ENCODE measurements at regions not wholly inside any gene's neighbourhood (a gene's known extent, or its start where the extent isn't known, plus 50 kb on each side); places are given as distances from the start of the nearest gene placed in this dataset.

DNA sequence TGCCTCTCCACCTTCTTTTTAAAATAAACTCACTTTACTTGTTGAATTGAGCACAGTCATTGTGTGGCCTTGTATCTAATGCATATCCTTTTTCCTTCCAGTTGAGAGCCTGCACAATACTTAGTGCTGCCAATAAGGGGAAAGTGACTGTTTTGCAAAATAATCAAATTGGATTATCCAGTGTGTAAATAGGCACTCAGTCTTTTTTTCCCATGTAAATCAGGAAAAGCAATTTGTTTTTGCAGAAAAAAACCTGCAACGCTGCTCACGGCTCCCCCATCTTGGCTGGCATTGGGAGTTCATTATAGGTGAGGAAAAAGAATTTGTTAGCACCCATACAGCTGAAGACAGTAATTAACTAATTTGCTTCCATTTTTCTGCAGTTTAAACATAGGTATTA lies 299.9 kb downstream of the CSNK1G3 start:
- Histone ChIP-seq H3K4me1 (ENCODE audit: control insufficient read depth, insufficient read depth, low read length) (peaks cover 8% of the 10 kb centered on the region), H3K4me3 (ENCODE audit: low read length) (no peak overlapping the region), H3K36me3 (ENCODE audit: insufficient read depth, low read length) (no peaks in the 10 kb centered on the region), H3K9ac (ENCODE audit: low read depth, low read length) (no peak overlapping the region), H3K4me2 (ENCODE audit: low read length) (no peak overlapping the region), H3K27me3 (ENCODE audit: control insufficient read depth, insufficient read depth, low read length) (no peaks in the 10 kb centered on the region), H3K9me3 (replicated peaks; ENCODE audit: low read length) (no peaks in the 10 kb centered on the region)

DNA sequence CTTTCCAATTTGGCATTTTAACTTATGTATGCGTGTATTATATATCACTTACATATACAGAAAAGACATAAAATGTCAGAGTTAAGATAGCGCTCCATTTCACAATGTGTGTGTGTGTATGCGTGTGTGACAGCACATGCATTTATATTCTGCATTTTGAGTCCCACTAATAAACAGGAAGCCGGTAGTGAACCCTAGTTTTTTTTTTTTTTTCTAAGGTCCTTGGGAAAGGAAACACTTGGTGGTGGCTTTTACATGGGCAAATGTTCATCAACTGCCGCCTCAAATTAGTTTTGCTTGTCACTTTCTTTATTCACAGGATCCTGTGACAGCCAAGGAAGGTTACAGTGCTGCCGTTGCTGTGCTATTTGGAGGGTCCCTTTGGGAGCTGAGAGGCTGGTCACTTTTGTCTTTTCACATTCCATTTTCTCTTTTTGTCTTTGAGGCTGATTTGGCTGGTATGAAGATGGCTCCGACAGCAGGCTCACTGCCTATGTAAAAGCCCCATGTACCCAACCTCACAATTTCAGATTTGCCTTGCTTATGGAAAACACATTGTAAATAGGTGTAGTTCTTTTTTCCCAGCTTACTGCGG lies 298.9 kb downstream of the CSNK1G3 start:
- Histone ChIP-seq H3K4me1 (ENCODE audit: control insufficient read depth, insufficient read depth, low read length) (peaks cover 8% of the 10 kb centered on the region), H3K4me2 (ENCODE audit: low read length) (no peak overlapping the region), H3K9me3 (replicated peaks; ENCODE audit: low read length) (no peaks in the 10 kb centered on the region), H3K9ac (ENCODE audit: low read depth, low read length) (no peak overlapping the region), H3K27me3 (ENCODE audit: control insufficient read depth, insufficient read depth, low read length) (no peaks in the 10 kb centered on the region), H3K36me3 (ENCODE audit: insufficient read depth, low read length) (no peaks in the 10 kb centered on the region), H3K4me3 (ENCODE audit: low read length) (no peak overlapping the region)

DNA sequence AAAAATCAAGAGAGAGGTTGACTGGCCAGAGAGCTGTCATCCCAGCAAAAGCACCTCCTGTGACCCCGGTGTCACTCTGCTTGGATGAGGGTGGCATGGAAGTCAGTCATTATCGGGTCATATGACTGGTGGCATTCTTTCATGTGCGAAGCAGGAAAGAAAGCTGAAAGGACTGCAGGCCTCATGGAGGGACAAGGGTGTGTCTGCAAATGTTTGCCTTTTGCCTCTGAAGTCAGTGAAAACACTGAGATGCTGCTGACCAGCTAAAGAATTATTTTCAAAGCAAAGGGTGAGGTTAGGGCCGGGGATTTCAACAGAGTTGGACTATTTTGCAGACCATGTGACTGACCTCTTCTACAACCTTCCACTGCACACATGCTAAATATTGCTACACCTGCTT lies 298.3 kb downstream of the CSNK1G3 start:
- H3K4me1 ChIP-seq (ENCODE audit: control insufficient read depth, insufficient read depth, low read length): peaks cover 8% of the 10 kb centered on the region
- no peaks in the 10 kb centered on the region for H3K36me3 ChIP-seq (ENCODE audit: insufficient read depth, low read length)
- no peak overlapping the region for H3K4me2 ChIP-seq (ENCODE audit: low read length)
- no peaks in the 10 kb centered on the region for H3K27me3 ChIP-seq (ENCODE audit: control insufficient read depth, insufficient read depth, low read length)
- no peak overlapping the region for H3K9ac ChIP-seq (ENCODE audit: low read depth, low read length)
- no peak overlapping the region for H3K4me3 ChIP-seq (ENCODE audit: low read length)
- H3K9me3 ChIP-seq (replicated peaks; ENCODE audit: low read length): no peaks in the 10 kb centered on the region

DNA sequence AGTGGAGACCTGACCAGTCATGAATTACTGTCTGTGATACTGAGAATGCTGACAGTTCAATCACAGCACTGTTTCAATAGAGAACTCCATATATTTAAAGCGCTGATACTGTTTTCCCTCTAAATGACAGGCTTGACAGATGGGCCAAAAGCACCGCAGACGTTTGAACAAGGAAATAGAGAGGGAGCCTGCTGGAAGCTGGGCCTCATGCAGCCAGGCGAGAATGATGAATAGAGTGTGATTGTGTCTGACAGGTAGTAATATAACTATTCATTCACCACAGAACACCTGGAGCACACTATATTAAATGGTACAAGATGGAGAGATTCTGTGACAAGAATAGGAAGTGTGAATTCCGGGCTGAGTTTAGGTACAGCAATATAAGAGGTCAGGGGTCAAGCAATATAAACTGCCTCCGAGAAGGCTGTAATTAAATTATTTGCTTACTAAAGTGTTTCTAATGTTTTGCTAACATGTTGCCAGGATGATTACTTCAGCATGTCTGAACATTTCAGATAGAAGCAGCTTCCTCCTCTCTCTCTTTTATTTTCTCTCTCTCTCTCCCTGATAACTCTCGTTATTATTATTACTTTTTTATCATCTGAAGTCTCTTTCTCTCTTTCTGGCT lies 297.7 kb downstream of the CSNK1G3 start:
- Histone ChIP-seq H3K27me3 (ENCODE audit: control insufficient read depth, insufficient read depth, low read length) (no peaks in the 10 kb centered on the region), H3K36me3 (ENCODE audit: insufficient read depth, low read length) (no peaks in the 10 kb centered on the region), H3K9me3 (replicated peaks; ENCODE audit: low read length) (no peaks in the 10 kb centered on the region), H3K9ac (ENCODE audit: low read depth, low read length) (no peak overlapping the region), H3K4me2 (ENCODE audit: low read length) (no peak overlapping the region), H3K4me1 (ENCODE audit: control insufficient read depth, insufficient read depth, low read length) (peaks cover 7% of the 10 kb centered on the region), H3K4me3 (ENCODE audit: low read length) (no peak overlapping the region)

DNA sequence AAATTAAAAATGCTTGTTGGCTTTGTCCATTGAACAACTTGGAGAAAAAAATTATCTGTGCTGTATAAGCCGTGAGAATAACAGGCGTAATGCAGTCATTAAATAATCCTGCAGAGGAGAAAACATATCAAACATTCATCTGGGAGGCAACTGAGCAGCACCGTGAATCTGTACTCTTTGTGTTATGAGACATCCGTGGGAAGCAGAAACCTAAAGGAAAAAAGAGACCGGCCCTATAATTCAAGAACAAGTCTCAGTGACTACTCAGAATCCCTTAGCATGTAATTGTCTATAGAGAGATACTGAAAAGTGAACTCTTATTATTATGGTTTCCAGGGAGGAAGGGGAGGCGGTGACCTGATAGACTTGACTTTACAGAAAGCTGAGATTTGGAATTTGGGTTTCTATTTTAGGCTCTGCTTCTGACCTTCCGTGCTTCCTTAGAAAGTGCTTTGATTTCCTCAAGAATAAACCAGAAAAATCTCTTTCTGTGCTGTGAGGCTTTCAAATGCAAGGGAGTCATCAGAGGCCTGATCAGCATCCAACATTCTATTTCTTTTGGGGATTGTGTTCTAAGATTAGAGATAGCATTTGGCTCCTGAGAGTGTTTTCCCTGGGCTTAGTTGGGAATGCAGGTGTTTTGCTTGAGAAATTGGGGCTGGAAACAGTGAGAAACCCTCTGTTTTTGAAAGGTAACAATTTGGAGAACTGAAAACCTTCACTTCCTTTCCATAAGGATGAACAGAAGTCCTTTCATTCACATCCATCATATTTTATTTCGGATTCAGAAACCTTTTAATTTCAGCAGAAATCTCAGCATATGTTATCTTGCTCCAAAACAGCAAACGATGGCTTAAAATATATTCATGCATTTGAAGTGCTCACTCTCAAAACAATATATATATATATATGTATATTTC lies 296.7 kb downstream of the CSNK1G3 start:
- Histone ChIP-seq H3K4me3 (ENCODE audit: low read length) (no peak overlapping the region), H3K36me3 (ENCODE audit: insufficient read depth, low read length) (no peaks in the 10 kb centered on the region), H3K4me1 (ENCODE audit: control insufficient read depth, insufficient read depth, low read length) (no peaks in the 10 kb centered on the region), H3K27me3 (ENCODE audit: control insufficient read depth, insufficient read depth, low read length) (no peaks in the 10 kb centered on the region), H3K9me3 (replicated peaks; ENCODE audit: low read length) (no peaks in the 10 kb centered on the region), H3K9ac (ENCODE audit: low read depth, low read length) (no peak overlapping the region), H3K4me2 (ENCODE audit: low read length) (no peak overlapping the region)

DNA sequence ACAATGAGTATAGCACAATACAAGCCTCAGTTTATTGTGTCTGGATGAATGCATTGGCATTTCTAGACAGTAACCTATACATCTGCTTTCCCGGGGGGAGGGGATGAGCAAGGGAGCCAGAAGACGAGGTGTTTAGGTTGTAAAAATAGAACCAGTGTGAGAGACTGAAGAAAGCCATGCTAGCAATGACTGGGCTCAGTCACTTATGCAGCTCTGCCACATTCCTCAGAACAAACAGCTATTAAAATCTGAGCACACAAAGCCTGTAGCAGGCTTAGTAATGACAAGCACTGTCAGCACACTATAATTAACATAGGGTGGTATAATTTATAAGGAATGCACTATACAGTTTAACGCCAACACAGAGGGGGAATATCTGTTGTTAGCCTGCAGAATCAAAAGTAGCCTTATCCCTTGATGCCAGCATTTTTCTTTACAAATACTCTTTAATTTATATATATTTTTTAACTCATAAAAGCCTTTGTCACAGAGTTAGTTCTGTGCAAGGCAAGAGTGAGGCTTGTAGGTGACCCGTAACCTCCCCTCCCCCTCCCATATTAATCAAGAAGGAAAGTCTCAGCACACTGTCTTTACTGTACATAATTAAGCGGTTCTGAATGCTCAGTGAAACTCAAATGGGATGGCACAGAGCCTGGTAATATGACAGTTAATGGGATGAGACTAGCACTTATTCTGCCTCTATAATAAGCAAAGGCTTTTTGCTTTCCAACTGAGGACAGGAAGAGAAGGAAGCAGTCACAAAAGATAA lies 295.4 kb downstream of the CSNK1G3 start:
- Histone ChIP-seq H3K9me3 (replicated peaks; ENCODE audit: low read length) (no peaks in the 10 kb centered on the region), H3K4me3 (ENCODE audit: low read length) (no peak overlapping the region), H3K36me3 (ENCODE audit: insufficient read depth, low read length) (no peaks in the 10 kb centered on the region), H3K27me3 (ENCODE audit: control insufficient read depth, insufficient read depth, low read length) (no peaks in the 10 kb centered on the region), H3K9ac (ENCODE audit: low read depth, low read length) (no peak overlapping the region), H3K4me2 (ENCODE audit: low read length) (no peak overlapping the region), H3K4me1 (ENCODE audit: control insufficient read depth, insufficient read depth, low read length) (no peaks in the 10 kb centered on the region)

DNA sequence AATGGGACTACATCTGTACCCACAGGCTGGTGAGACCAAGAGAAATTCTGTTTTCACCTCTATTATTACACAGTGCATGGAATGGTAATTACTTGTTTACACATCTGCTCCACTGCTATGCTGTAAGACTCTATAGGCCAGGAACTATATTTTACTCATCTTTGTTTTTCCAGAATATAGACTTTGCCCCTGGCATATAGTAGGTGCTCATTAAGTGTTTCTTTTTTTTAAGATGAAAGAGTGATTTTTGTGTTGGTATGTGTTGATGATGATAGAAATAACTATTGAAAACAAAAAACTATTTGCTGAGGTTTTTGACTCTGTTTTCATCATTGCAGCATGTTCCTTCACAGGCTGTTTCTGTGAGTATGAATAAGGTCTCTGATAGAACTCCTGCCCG lies 294.7 kb downstream of the CSNK1G3 start:
- H3K4me2 ChIP-seq (ENCODE audit: low read length): no peak overlapping the region
- H3K9ac ChIP-seq (ENCODE audit: low read depth, low read length): no peak overlapping the region
- no peak overlapping the region for H3K4me3 ChIP-seq (ENCODE audit: low read length)
- no peaks in the 10 kb centered on the region for H3K4me1 ChIP-seq (ENCODE audit: control insufficient read depth, insufficient read depth, low read length)
- H3K27me3 ChIP-seq (ENCODE audit: control insufficient read depth, insufficient read depth, low read length): no peaks in the 10 kb centered on the region
- no peaks in the 10 kb centered on the region for H3K9me3 ChIP-seq (replicated peaks; ENCODE audit: low read length)
- H3K36me3 ChIP-seq (ENCODE audit: insufficient read depth, low read length): no peaks in the 10 kb centered on the region

DNA sequence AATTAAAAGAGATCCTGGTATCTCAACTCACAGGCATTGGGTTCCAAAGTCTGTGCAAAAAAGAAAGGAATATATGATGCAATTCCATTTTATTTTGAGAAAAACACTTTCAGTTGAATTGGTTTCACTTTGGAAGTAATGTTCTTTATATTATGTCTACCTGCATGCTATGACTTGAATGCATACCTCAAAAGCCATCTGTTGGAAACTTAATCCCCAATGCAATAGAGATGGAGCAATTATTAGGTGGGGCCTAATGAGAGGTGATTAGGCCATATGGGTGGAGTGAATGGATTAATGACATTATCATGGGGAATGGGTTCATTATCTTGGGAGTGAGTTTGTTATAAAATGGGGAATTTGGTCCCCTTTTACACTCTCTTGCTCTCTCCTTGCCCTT lies 293.3 kb downstream of the CSNK1G3 start:
- no peaks in the 10 kb centered on the region for H3K4me1 ChIP-seq (ENCODE audit: control insufficient read depth, insufficient read depth, low read length)
- no peaks in the 10 kb centered on the region for H3K27me3 ChIP-seq (ENCODE audit: control insufficient read depth, insufficient read depth, low read length)
- no peak overlapping the region for H3K4me2 ChIP-seq (ENCODE audit: low read length)
- H3K4me3 ChIP-seq (ENCODE audit: low read length): no peak overlapping the region
- H3K36me3 ChIP-seq (ENCODE audit: insufficient read depth, low read length): no peaks in the 10 kb centered on the region
- H3K9ac ChIP-seq (ENCODE audit: low read depth, low read length): no peak overlapping the region
- H3K9me3 ChIP-seq (replicated peaks; ENCODE audit: low read length): no peaks in the 10 kb centered on the region

DNA sequence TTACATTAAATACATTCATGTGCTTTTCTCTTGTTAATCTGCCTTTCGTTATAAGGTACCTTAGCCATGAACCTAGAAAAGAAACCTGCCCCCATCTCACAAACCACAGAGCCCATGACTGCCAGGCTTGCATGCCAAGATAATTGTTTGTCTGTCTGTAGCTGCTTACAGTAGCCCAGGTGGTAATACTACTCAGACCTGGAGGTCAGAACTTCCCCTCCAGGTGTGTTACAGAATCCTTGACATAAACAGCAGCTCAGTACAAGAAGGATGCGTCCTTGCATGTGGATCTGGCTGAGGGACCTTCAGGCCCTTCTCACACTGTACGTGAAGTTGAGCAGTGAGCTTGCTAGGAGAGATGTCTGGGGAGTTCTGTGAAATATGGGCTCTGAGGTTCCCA lies 291.4 kb downstream of the CSNK1G3 start:
- no peak overlapping the region for H3K9ac ChIP-seq (ENCODE audit: low read depth, low read length)

DNA sequence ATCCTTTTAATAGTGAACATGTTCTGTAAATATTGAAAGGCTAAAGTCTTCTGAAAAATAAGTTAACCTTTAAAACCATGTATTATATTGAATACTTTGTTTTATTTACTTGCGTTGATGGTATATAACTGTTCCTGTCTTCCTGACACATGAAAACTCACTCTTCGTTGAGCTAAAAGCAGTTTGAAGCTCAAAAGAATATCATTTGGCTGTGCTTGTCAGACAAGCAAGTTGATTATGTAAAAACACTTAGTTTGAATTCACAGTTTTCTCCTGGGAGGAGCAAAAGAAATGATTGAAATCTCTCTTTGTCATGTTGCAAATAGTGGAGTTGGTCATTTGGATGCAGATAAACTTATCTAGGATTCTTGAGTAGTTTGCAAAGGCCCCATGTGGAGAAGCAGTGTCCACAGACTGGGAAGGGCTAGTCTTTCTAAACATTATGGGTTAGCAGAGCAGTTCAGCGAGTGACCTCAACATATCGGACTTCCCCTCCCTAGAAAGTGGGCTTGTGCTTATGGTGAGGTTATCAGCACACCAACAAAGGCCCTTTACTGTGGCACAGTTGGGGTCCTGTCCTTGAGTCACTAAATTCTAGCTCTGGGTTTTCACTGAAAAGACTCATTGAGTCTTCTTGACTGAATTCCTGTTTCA lies 290.4 kb downstream of the CSNK1G3 start:
- no peaks in the 10 kb centered on the region for H3K9me3 ChIP-seq (replicated peaks; ENCODE audit: low read length)
- no peaks in the 10 kb centered on the region for H3K4me1 ChIP-seq (ENCODE audit: control insufficient read depth, insufficient read depth, low read length)
- H3K9ac ChIP-seq (ENCODE audit: low read depth, low read length): no peak overlapping the region
- no peak overlapping the region for H3K4me2 ChIP-seq (ENCODE audit: low read length)
- H3K4me3 ChIP-seq (ENCODE audit: low read length): no peak overlapping the region
- H3K27me3 ChIP-seq (ENCODE audit: control insufficient read depth, insufficient read depth, low read length): no peaks in the 10 kb centered on the region
- no peaks in the 10 kb centered on the region for H3K36me3 ChIP-seq (ENCODE audit: insufficient read depth, low read length)

More for the DNA sequence above, 291.4 kb downstream of the CSNK1G3 start:
- H3K36me3 ChIP-seq (ENCODE audit: insufficient read depth, low read length): no peaks in the 10 kb centered on the region
- no peaks in the 10 kb centered on the region for H3K27me3 ChIP-seq (ENCODE audit: control insufficient read depth, insufficient read depth, low read length)
- no peak overlapping the region for H3K4me2 ChIP-seq (ENCODE audit: low read length)
- no peak overlapping the region for H3K4me3 ChIP-seq (ENCODE audit: low read length)
- no peaks in the 10 kb centered on the region for H3K9me3 ChIP-seq (replicated peaks; ENCODE audit: low read length)
- H3K4me1 ChIP-seq (ENCODE audit: control insufficient read depth, insufficient read depth, low read length): no peaks in the 10 kb centered on the region

DNA sequence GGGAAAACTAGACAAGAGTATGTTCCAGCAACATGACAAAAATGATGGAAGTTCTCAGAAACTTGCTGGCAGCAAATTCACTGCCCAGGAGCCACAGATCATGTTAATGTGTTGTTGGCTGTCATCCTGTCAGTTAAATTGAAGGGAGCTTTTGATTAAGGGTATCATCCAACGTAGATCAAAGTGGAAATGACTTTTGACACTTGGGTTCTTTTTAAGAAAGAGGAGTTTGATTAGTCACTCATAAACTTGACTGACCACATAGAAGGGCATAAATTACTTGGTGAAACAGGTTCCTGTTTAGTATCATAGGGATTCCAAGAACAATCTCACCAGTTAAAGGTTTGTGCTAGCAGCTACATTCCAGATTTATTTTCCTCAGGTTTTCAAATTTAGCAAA lies 288.7 kb downstream of the CSNK1G3 start:
- Histone ChIP-seq H3K9ac (ENCODE audit: low read depth, low read length) (no peak overlapping the region), H3K36me3 (ENCODE audit: insufficient read depth, low read length) (no peaks in the 10 kb centered on the region), H3K9me3 (replicated peaks; ENCODE audit: low read length) (no peaks in the 10 kb centered on the region), H3K4me2 (ENCODE audit: low read length) (no peak overlapping the region), H3K4me1 (ENCODE audit: control insufficient read depth, insufficient read depth, low read length) (no peaks in the 10 kb centered on the region), H3K4me3 (ENCODE audit: low read length) (no peak overlapping the region), H3K27me3 (ENCODE audit: control insufficient read depth, insufficient read depth, low read length) (no peaks in the 10 kb centered on the region)

All from skeletal muscle satellite cell (primary cell).